ENCODE measurements at regions not wholly inside any gene's neighbourhood (a gene's known extent, or its start where the extent isn't known, plus 50 kb on each side); places are given as distances from the start of the nearest gene placed in this dataset.

DNA sequence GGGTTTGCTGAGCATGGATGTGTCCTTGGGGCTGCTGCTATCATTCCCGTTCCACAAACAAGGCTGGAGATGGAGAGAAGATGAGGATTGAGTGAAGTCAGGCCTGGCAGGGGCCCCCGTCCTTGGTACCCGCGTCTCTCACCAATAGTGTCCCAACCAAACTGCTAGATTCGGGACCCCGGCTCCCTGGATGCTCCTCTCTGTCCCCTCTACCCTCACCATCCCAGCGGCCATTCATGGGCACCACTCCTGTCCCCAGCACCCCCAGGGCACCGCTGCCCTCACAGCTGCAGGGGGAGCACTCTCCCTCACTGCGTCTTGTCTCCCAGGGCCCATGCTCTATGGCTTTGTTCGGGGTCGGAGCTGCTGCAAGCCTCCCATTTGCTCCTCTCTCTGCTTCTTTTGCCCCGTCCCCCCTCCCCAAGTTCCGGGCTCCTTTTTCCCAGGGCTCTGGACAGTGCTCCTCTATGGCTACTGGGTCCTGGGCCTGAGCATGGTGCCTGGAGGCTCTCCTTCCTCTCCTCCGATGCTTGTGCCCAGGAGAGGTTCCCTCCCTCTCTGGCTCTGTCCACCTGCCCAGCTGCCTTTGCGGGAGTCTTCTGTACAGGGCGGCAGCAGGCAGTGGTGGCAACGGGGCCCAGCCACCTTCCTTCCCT, 219.5 kb downstream of the TEX29 start:
- DNase-seq (ENCODE audit: low read depth): no peak
- H3K27me3 ChIP-seq (ENCODE audit: control insufficient read depth, insufficient read depth, low read length): no peaks in the 10 kb centered on the region
- no peaks in the 10 kb centered on the region for H3K36me3 ChIP-seq (ENCODE audit: control insufficient read depth, insufficient read depth, low read length)
- ChIA-PET CTCF (no interaction called here), POLR2A (no interaction called here)
- no peak for TF ChIP-seq CTCF (IDR thresholded peaks at IDR 0.05; ENCODE audit: insufficient read depth, low read depth, low read length)
- H3K4me3 ChIP-seq (ENCODE audit: low read depth, low read length): no peak overlapping the region

- Histone ChIP-seq H3K27me3 (ENCODE audit: control insufficient read depth, insufficient read depth, low read length) (no peaks in the 10 kb centered on the region), H3K4me3 (ENCODE audit: low read depth, low read length) (no peak overlapping the region), H3K36me3 (ENCODE audit: control insufficient read depth, insufficient read depth, low read length) (no peaks in the 10 kb centered on the region)
- TF ChIP-seq CTCF (IDR thresholded peaks at IDR 0.05; ENCODE audit: insufficient read depth, low read depth, low read length): no peak
- POLR2A ChIA-PET: no interaction called here
- CTCF ChIA-PET: no interaction called here
- DNase-seq (ENCODE audit: low read depth): no peak
These were observed 220.0 kb downstream of the TEX29 start for GRCh38 chr13:111540486-111540885.

DNA sequence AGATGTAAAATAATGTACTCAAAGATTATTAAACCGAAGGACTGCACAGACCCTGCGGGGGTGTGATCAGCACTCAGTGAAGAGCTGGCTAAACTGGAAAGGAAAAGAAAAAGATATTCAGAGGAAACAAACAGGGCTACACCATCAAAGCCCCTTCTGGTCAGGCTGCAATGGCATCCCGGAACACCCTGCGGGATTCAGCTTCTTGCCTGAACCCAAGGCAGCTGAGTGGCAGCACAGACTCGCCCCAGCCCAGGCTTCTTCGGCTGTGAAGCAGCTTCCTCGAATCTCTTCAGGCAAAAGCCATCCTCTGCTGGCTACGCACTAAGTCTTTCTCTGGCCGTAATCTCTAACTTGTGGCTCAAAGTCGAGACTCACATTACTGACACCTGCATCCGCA, 220.9 kb downstream of the TEX29 start:
- no peak for DNase-seq (ENCODE audit: low read depth)
- TF ChIP-seq CTCF (IDR thresholded peaks at IDR 0.05; ENCODE audit: insufficient read depth, low read depth, low read length): no peak
- H3K27me3 ChIP-seq (ENCODE audit: control insufficient read depth, insufficient read depth, low read length): no peaks in the 10 kb centered on the region
- no peak overlapping the region for H3K4me3 ChIP-seq (ENCODE audit: low read depth, low read length)
- ChIA-PET POLR2A (no interaction called here), CTCF (no interaction called here)
- no peaks in the 10 kb centered on the region for H3K36me3 ChIP-seq (ENCODE audit: control insufficient read depth, insufficient read depth, low read length)

DNA sequence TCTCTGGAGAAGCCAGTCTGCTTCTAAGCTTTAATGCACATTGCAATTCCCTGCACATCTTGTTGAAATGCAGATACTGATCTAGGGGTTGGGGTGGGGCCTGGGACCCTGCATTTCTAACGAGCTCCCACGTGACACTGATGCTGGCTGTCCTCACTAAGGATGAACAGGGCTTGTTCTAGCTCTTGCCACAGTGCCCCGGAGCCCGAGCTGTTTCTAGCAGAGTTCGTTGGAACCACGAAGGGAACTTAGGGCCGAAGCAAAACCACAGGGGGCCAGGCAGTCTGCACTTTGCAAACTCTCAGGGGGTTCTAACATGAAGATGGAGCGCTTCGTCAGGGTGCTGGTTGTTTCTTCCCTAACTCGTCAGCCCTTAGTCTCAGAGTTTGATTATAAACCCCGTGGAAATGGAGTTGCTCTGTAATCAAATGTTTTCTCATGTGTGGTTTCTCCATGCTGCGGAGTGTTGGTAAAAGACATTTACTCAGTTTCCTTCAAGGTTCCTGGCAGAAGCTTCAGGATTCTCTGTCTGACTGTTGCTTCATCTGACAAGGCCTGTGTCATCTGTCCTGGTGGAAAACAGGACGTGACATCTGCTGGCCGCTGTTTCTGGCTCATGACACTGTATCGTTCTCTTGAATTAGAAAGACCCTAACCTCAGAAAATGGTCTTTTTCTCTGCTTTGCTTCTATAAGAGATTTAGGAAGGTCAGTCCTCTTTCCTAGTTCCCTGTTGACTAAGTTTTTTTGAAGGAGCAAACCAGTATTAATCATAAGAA, 221.5 kb downstream of the TEX29 start:
- TF ChIP-seq CTCF (IDR thresholded peaks at IDR 0.05; ENCODE audit: insufficient read depth, low read depth, low read length): no peak
- POLR2A ChIA-PET: no interaction called here
- H3K27me3 ChIP-seq (ENCODE audit: control insufficient read depth, insufficient read depth, low read length): no peaks in the 10 kb centered on the region

DNA sequence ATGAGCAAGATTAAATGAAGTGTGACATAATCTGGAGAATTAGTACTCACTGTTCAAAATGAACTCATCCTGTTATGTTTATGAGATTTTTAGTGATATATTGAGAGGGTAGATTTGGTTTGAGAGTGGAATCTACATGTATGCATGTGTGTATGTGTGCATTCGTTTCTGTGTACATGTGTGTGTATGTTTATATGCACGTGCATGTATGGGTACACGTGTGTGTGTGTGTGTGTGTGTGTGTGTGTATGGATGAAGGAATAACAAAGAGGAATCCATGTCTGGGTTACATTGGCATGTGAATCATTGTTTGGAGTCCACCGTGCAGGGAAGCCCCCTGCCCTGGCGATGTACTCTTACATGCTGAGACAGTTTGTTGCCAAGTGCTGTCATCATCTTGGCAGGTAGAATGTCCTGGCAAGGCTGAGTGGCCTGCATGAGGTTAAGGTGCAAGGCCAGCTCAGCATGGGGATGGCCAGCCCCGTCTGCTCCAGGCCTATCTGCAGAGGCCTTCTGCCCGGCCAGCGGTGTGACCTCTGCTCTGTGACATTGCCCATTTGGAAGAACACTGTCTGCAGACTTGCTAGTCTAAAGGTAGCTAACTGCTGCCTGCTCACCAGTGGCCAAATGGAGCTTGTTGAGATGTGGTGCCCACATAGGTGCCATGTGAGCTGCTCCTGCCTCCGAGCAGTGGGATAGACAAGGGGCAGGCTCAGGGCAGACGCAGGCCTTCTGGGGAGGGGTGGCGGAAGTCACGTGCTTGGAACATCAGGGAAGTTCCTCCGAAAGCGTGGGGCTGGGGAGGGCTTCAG, 222.3 kb downstream of the TEX29 start:
- TF ChIP-seq CTCF (IDR thresholded peaks at IDR 0.05; ENCODE audit: insufficient read depth, low read depth, low read length): no peak
- CTCF ChIA-PET: no interaction called here
- DNase-seq (ENCODE audit: low read depth): no peak
- H3K36me3 ChIP-seq (ENCODE audit: control insufficient read depth, insufficient read depth, low read length): no peaks in the 10 kb centered on the region
- POLR2A ChIA-PET: no interaction called here
- H3K4me3 ChIP-seq (ENCODE audit: low read depth, low read length): no peak overlapping the region
- H3K27me3 ChIP-seq (ENCODE audit: control insufficient read depth, insufficient read depth, low read length): no peaks in the 10 kb centered on the region

More for the DNA sequence above, 221.5 kb downstream of the TEX29 start:
- DNase-seq (ENCODE audit: low read depth): no peak
- CTCF ChIA-PET: no interaction called here
- Histone ChIP-seq H3K36me3 (ENCODE audit: control insufficient read depth, insufficient read depth, low read length) (no peaks in the 10 kb centered on the region), H3K4me3 (ENCODE audit: low read depth, low read length) (no peak overlapping the region)
